Caco-2 (cell line): ENCODE measurements at regions not wholly inside any gene's neighbourhood (a gene's known extent, or its start where the extent isn't known, plus 50 kb on each side); places are given as distances from the start of the nearest gene placed in this dataset.

Source experiments
- BruUV-seq: library from RNA; stranded (reverse); fragments of 400-500 nt; replicated peaks from 2 replicates; lab custom pipeline; 2021; lab: Mats Ljungman, UMichigan
- CTCF ChIA-PET: fragments of 300-600 bp; sonication (Branson Sonifier 250); formaldehyde crosslinking; loops from one replicate; lab custom pipeline; 2022; ENCODE audit warnings: antibody characterized with exemption; lab: Charles Lee
- POLR2A ChIA-PET: fragments of 300-600 bp; sonication (Branson Sonifier 250); formaldehyde crosslinking; loops from one replicate; lab custom pipeline; 2022; ENCODE audit warnings: antibody characterized with exemption; lab: Charles Lee
- DNase-seq, 2 experiments: peaks; one replicate each; pipeline versions ENCODE4 v3.0.0 to v3.0.0-alpha.2; 2020 to 2022
- H3K27me3 ChIP-seq: replicated peaks from 2 replicates; pipeline ENCODE4 v1.6.0; 2011; ENCODE audit warnings: low read length; ENCODE audit not compliant: control insufficient read depth, insufficient read depth
- H3K36me3 ChIP-seq: 2 replicates; pipeline ENCODE4 v1.5.1; 2011; ENCODE audit warnings: low read length; ENCODE audit not compliant: control insufficient read depth, insufficient read depth
- H3K4me1 ChIP-seq: fragments of 250-450 bp; sonication (Bioruptor Pico); 2 replicates; pipeline ENCODE4 v1.5.1; 2020; ENCODE audit warnings: mild to moderate bottlenecking
- H3K4me3 ChIP-seq: 2 replicates; pipeline ENCODE4 v1.5.1; 2011; ENCODE audit warnings: low read depth, mild to moderate bottlenecking, control low read depth, low read length
- H3K9me3 ChIP-seq: fragments of 250-450 bp; sonication (Bioruptor Pico); 2 replicates; pipeline ENCODE4 v1.5.1; 2020; ENCODE audit warnings: mild to moderate bottlenecking, moderate library complexity
- H3K27ac Mint-ChIP-seq: one replicate; pipeline ENCODE4 v1.8.0; 2022; ENCODE audit warnings: mixed read lengths; ENCODE audit not compliant: unreplicated experiment
- H3K27me3 Mint-ChIP-seq: one replicate; pipeline ENCODE4 v1.8.0; 2022; ENCODE audit warnings: mixed read lengths; ENCODE audit not compliant: insufficient read depth, unreplicated experiment
- H3K36me3 Mint-ChIP-seq: one replicate; pipeline ENCODE4 v1.8.0; 2022; ENCODE audit warnings: mild to moderate bottlenecking, mixed read lengths; ENCODE audit not compliant: insufficient read depth, unreplicated experiment
- H3K4me1 Mint-ChIP-seq: one replicate; pipeline ENCODE4 v1.8.0; 2022; ENCODE audit warnings: low read depth, mixed read lengths; ENCODE audit not compliant: unreplicated experiment
- H3K4me3 Mint-ChIP-seq: one replicate; pipeline ENCODE4 v1.8.0; 2022; ENCODE audit warnings: mild to moderate bottlenecking, moderate library complexity, mixed read lengths; ENCODE audit not compliant: unreplicated experiment
- H3K9me3 Mint-ChIP-seq: one replicate; pipeline ENCODE4 v1.8.0; 2022; ENCODE audit warnings: mixed read lengths; ENCODE audit not compliant: unreplicated experiment
- intact Hi-C: fragments of 100-400 bp; cut with micrococcal nuclease; formaldehyde crosslinking; loops from one replicate; pipeline ENCODE4 v1.10.0; 2022; ENCODE audit not compliant: unreplicated experiment
- TF ChIP-seq, protein P1 (sequence below), 2 experiments: fragments of 200-600 bp in 1 of 2; IDR thresholded peaks; 1 replicate in 1 of 2; 2 replicates in 1 of 2; pipeline versions ENCODE4 v1.5.1 to v1.8.0; 2011 to 2022; ENCODE audit warnings: antibody characterized with exemption in 1 of 2, control low read depth in 1 of 2, inconsistent platforms in 1 of 2, low read depth in 1 of 2, low read length in 1 of 2, mild to moderate bottlenecking in 1 of 2, moderate library complexity in 1 of 2; ENCODE audit not compliant: insufficient read depth in 1 of 2, severe bottlenecking in 1 of 2, unreplicated experiment in 1 of 2

GRCh38 chr18:7511106-7511505 is 56.0 kb upstream of the PTPRM start:
- no TSS peak for BruUV-seq
- Histone ChIP-seq H3K36me3 (no peaks in the 10 kb centered on the region), H3K4me1 (peaks cover 10% of the 10 kb centered on the region), H3K4me3 (no peak overlapping the region), H3K9me3 (peaks cover 11% of the 10 kb centered on the region), H3K27me3 (0 out of 2 replicates have a peak, but pooled peaks cover 1% of the 10 kb centered on the region)
- H3K27me3 Mint-ChIP-seq = no peaks in the 10 kb centered on the region
- TF ChIP-seq, protein P1, sequence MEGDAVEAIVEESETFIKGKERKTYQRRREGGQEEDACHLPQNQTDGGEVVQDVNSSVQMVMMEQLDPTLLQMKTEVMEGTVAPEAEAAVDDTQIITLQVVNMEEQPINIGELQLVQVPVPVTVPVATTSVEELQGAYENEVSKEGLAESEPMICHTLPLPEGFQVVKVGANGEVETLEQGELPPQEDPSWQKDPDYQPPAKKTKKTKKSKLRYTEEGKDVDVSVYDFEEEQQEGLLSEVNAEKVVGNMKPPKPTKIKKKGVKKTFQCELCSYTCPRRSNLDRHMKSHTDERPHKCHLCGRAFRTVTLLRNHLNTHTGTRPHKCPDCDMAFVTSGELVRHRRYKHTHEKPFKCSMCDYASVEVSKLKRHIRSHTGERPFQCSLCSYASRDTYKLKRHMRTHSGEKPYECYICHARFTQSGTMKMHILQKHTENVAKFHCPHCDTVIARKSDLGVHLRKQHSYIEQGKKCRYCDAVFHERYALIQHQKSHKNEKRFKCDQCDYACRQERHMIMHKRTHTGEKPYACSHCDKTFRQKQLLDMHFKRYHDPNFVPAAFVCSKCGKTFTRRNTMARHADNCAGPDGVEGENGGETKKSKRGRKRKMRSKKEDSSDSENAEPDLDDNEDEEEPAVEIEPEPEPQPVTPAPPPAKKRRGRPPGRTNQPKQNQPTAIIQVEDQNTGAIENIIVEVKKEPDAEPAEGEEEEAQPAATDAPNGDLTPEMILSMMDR (IDR thresholded peaks at IDR 0.05; ENCODE audit: insufficient read depth in 1 of 2, low read depth in 1 of 2, low read length in 1 of 2, severe bottlenecking in 1 of 2, unreplicated experiment in 1 of 2) = no peak
- DNase-seq = no peak
- H3K36me3 Mint-ChIP-seq = no peaks in the 10 kb centered on the region
- peaks cover 11% of the 10 kb centered on the region for H3K4me1 Mint-ChIP-seq
- intact Hi-C loops = loop anchor here (5.0 to 10.0 kb wide), 2 partner anchors 51 to 244 kb away; no protein-coding TSS in a partner anchor
- H3K9me3 Mint-ChIP-seq = no peaks in the 10 kb centered on the region
- no peak overlapping the region for H3K27ac Mint-ChIP-seq
- ChIA-PET CTCF (no interaction called here), POLR2A (no interaction called here)
- no peak overlapping the region for H3K4me3 Mint-ChIP-seq

DNA sequence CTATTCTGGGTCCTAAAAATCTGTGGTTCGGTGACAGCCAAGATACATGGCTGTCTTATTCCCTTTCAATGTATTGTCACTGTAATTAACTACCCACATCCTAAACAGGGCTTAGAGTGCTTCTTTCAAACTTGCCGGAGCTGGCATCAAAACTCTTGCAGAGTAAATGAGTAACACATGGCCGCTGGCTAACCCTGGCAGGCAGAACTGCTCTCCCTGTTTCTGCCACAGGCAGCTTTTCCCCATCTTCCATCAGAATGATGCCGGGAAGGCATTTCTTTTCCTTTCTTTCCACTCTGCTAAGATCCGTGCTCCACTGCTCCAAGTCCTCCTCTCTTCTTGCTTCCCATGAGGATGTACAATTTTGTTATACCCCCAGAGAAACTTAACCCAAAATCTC is 54.8 kb upstream of the PTPRM start:
- Histone ChIP-seq H3K4me1 (peaks cover 10% of the 10 kb centered on the region), H3K27me3 (0 out of 2 replicates have a peak, but pooled peaks cover 1% of the 10 kb centered on the region), H3K36me3 (no peaks in the 10 kb centered on the region), H3K4me3 (no peak overlapping the region), H3K9me3 (peaks cover 11% of the 10 kb centered on the region)
- no peak overlapping the region for H3K27ac Mint-ChIP-seq
- TF ChIP-seq, protein P1 (IDR thresholded peaks at IDR 0.05; ENCODE audit: insufficient read depth in 1 of 2, low read depth in 1 of 2, low read length in 1 of 2, severe bottlenecking in 1 of 2, unreplicated experiment in 1 of 2) = no peak
- no peaks in the 10 kb centered on the region for H3K27me3 Mint-ChIP-seq
- ChIA-PET POLR2A (no interaction called here), CTCF (no interaction called here)
- DNase-seq = no peak
- intact Hi-C loops = loop anchor here (5.0 to 10.0 kb wide), 2 partner anchors 50 to 242 kb away; no protein-coding TSS in a partner anchor
- H3K36me3 Mint-ChIP-seq = no peaks in the 10 kb centered on the region
- H3K9me3 Mint-ChIP-seq = no peaks in the 10 kb centered on the region
- no TSS peak for BruUV-seq
- H3K4me1 Mint-ChIP-seq = peaks cover 11% of the 10 kb centered on the region
- no peak overlapping the region for H3K4me3 Mint-ChIP-seq

GRCh38 chr18:7512990-7513389 is 54.1 kb upstream of the PTPRM start:
- Mint-ChIP-seq H3K36me3 (no peaks in the 10 kb centered on the region), H3K27ac (no peak overlapping the region), H3K9me3 (no peaks in the 10 kb centered on the region), H3K4me1 (peaks cover 11% of the 10 kb centered on the region), H3K27me3 (no peaks in the 10 kb centered on the region), H3K4me3 (no peak overlapping the region)
- ChIA-PET POLR2A (no interaction called here), CTCF (no interaction called here)
- TF ChIP-seq, protein P1 (IDR thresholded peaks at IDR 0.05; ENCODE audit: insufficient read depth in 1 of 2, low read depth in 1 of 2, low read length in 1 of 2, severe bottlenecking in 1 of 2, unreplicated experiment in 1 of 2) = no peak
- H3K9me3 ChIP-seq = peaks cover 11% of the 10 kb centered on the region
- DNase-seq = no peak
- intact Hi-C loops = loop anchor here (5.0 to 10.0 kb wide), 2 partner anchors 49 to 242 kb away; no protein-coding TSS in a partner anchor
- H3K4me3 ChIP-seq = no peak overlapping the region
- BruUV-seq = no TSS peak
- H3K27me3 ChIP-seq = 0 out of 2 replicates have a peak, but pooled peaks cover 1% of the 10 kb centered on the region
- peaks cover 10% of the 10 kb centered on the region for H3K4me1 ChIP-seq
- no peaks in the 10 kb centered on the region for H3K36me3 ChIP-seq
